Left lung (tissue), 4 donors: ENCODE measurements at regions not wholly inside any gene's neighbourhood (a gene's known extent, or its start where the extent isn't known, plus 50 kb on each side); places are given as distances from the start of the nearest gene placed in this dataset.

Source experiments
- ATAC-seq: fragments of 200-7000 bp; cut with Tn5 transposase; one replicate; pipeline ENCODE4 v1.9.1; 2020; ENCODE audit warnings: moderate library complexity
- DNase-seq, 4 donors: peaks; one replicate each; pipeline ENCODE4 v3.0.0-alpha.2; 2013 to 2020
- H3K27ac ChIP-seq, 2 donors: fragments of 200-600 bp; sonication (generic) in 1 of 2; one replicate each; pipeline versions ENCODE4 v1.5.0 to v1.8.0; 2020 to 2021
- H3K27me3 ChIP-seq, 2 donors: fragments of 200-600 bp; sonication (generic) in 1 of 2; one replicate each; pipeline versions ENCODE4 v1.5.0 to v1.8.0; 2020 to 2021
- H3K36me3 ChIP-seq, 2 donors: fragments of 200-600 bp; sonication (generic) in 1 of 2; one replicate each; pipeline versions ENCODE4 v1.5.0 to v1.8.0; 2020 to 2021
- H3K4me1 ChIP-seq, 2 donors: fragments of 200-600 bp; one replicate each; pipeline ENCODE4 v1.8.0; 2021
- H3K4me3 ChIP-seq, 2 donors: fragments of 200-600 bp; sonication (generic) in 1 of 2; one replicate each; pipeline versions ENCODE4 v1.5.0 to v1.8.0; 2020 to 2021; ENCODE audit warnings: mild to moderate bottlenecking in 1 of 2
- H3K9me3 ChIP-seq, 2 donors: fragments of 200-600 bp; sonication (generic) in 1 of 2; one replicate each; pipeline versions ENCODE4 v1.5.0 to v1.8.0; 2020 to 2021
- intact Hi-C, 2 donors: fragments of 100-400 bp; cut with DNase I; formaldehyde crosslinking; loops; one replicate each; pipeline versions ENCODE4 v1.11.2 to v1.14.2; 2022
- TF ChIP-seq, protein P1 (sequence below), 2 donors: fragments of 200-600 bp; sonication (generic) in 1 of 2; IDR thresholded peaks; one replicate each; pipeline versions ENCODE4 v1.5.0 to v1.8.0; 2021; ENCODE audit warnings: antibody characterized with exemption in 2 of 2
- donor health status: DM: no; HTN: yes; CAD: no.
- donor health status: DM: no; HTN: no; CAD: no.

DNA sequence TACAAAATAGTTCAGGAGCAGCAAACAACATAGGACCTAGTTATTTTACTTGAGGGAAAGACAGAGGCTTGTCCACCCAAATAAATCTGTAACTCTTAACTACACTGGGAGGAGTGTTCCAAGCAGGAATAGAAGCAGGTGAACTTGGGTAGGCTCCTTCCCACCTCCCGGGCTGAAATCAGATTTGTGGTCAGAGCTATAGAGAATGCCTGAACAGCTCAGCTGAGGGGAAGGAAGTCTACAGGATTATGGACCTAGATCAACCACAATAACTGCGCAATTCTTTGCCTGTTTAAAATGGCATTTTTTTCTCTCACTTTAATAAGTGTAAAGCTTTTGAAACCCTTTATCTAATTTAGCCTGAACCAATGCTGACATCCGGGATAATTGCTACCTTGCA is 73.5 kb upstream of the IRS2 start:
- DNase-seq = no peak
- Histone ChIP-seq H3K4me1 (peaks cover 0 to 5% of the 10 kb centered on the region in 2 donors), H3K9me3 (no peaks in the 10 kb centered on the region), H3K36me3 (no peaks in the 10 kb centered on the region), H3K27me3 (peaks cover 0 to 25% of the 10 kb centered on the region in 2 donors), H3K27ac (no peak overlapping the region), H3K4me3 (no peak overlapping the region)
- TF ChIP-seq, protein P1, sequence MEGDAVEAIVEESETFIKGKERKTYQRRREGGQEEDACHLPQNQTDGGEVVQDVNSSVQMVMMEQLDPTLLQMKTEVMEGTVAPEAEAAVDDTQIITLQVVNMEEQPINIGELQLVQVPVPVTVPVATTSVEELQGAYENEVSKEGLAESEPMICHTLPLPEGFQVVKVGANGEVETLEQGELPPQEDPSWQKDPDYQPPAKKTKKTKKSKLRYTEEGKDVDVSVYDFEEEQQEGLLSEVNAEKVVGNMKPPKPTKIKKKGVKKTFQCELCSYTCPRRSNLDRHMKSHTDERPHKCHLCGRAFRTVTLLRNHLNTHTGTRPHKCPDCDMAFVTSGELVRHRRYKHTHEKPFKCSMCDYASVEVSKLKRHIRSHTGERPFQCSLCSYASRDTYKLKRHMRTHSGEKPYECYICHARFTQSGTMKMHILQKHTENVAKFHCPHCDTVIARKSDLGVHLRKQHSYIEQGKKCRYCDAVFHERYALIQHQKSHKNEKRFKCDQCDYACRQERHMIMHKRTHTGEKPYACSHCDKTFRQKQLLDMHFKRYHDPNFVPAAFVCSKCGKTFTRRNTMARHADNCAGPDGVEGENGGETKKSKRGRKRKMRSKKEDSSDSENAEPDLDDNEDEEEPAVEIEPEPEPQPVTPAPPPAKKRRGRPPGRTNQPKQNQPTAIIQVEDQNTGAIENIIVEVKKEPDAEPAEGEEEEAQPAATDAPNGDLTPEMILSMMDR (IDR thresholded peaks at IDR 0.05) = no peak
- no peak for ATAC-seq
- intact Hi-C loops = no loop called here

DNA sequence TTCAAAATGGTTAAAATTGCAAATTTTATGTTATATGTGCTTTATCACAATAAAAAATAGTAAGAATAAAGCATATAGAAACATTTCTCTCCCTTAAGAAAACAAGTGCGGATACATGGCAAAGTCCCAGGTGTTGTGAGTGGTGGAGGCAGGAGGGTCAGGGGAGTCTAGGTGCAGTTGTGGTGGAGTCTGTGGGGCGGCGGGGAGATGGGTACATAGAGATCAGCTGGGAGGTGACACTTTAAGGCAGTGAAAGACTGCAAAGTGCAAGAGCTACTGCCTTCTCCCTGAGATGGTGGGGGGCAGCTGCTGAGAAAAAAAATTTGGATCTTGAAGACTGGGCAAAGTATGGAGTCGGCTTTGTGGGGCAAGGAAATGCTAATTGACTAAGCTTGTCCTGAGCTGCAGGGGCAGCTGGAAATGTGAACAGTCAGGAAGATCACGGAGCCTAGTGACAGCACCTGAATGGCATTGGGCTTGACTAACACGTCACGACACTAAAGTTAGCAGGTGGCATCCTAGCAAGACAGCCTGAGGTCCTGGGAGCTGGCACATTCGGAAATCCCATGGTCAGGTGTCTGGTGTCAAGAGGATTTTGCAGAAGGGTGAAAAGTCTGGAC is 72.9 kb upstream of the IRS2 start:
- Histone ChIP-seq H3K36me3 (no peaks in the 10 kb centered on the region), H3K4me1 (peaks cover 0 to 5% of the 10 kb centered on the region in 2 donors), H3K4me3 (no peak overlapping the region), H3K27me3 (peaks cover 0 to 29% of the 10 kb centered on the region in 2 donors), H3K9me3 (no peaks in the 10 kb centered on the region), H3K27ac (no peak overlapping the region)
- TF ChIP-seq, protein P1 (IDR thresholded peaks at IDR 0.05) = no peak
- no peak for ATAC-seq
- intact Hi-C loops = no loop called here
- DNase-seq = no peak

DNA sequence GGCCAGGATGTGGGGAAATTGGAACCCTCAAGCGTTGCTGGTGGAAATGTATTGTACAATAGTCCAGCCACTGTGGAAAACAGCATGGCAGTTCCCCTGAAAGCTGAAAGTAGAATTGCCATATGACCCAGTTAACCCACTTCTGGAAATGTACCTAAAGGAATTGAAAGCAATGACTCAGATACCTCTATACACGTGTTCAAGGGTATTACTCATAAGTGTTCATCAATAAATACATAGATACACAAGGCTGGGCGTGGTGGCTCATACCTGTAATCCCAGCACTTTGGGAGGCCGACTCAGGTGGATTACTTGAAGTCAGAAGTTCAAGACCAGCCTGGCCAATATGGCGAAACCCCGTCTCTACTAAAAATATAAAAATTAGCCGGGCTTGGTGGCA is 71.9 kb upstream of the IRS2 start:
- intact Hi-C loops = no loop called here
- Histone ChIP-seq H3K4me1 (peaks cover 0 to 5% of the 10 kb centered on the region in 2 donors), H3K9me3 (no peaks in the 10 kb centered on the region), H3K27ac (no peak overlapping the region), H3K36me3 (no peaks in the 10 kb centered on the region), H3K4me3 (no peak overlapping the region), H3K27me3 (peaks cover 0 to 29% of the 10 kb centered on the region in 2 donors)
- TF ChIP-seq, protein P1 (IDR thresholded peaks at IDR 0.05) = no peak
- DNase-seq (no peak), ATAC-seq (no peak)

DNA sequence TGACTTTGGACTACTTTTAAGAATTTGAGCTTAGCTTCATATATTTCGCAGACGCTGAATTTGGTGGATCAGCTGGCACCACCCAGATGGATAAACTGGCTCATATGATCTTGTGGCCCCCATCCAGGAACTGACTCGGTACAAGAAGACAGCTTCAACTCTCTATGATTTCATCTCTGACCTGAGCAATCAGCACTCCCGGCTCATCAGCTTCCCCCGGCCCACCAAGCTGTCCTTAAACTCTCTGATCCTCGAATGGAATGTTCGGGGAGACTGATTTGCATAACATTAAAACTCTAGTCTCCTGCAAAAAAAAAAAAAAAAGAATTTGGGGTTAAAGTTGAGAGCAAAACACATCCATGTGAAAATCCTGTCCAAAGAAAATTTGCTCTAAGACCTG is 71.4 kb upstream of the IRS2 start:
- ATAC-seq (no peak), DNase-seq (no peak)
- H3K27ac ChIP-seq = no peak overlapping the region
- peaks cover 0 to 29% of the 10 kb centered on the region in 2 donors for H3K27me3 ChIP-seq
- TF ChIP-seq, protein P1 (IDR thresholded peaks at IDR 0.05) = no peak
- intact Hi-C loops = no loop called here
- H3K36me3 ChIP-seq = no peaks in the 10 kb centered on the region
- peaks cover 0 to 5% of the 10 kb centered on the region in 2 donors for H3K4me1 ChIP-seq
- no peak overlapping the region for H3K4me3 ChIP-seq
- no peaks in the 10 kb centered on the region for H3K9me3 ChIP-seq

DNA sequence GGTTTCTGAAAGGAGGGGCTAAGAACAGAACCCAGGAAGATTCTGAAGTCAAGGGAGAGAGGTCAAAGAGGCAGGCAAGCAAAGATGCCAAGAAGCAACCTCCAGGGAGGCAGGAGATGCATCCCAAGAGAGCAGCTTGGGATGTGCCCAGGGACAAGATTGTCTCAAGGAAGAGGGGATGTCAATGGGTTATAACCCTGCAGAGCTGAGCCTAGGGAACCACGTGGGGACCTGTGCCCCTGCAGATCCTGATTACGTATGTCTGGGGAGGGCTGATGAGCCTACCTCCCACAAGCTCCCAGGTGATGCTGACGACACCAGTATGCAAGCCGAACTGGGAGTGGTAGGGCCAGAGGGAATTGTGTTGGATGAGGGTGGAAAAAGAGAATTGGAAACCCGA is 70.9 kb upstream of the IRS2 start:
- Histone ChIP-seq H3K27me3 (peaks cover 0 to 29% of the 10 kb centered on the region in 2 donors), H3K9me3 (no peaks in the 10 kb centered on the region), H3K4me1 (peaks cover 0 to 2% of the 10 kb centered on the region in 2 donors), H3K4me3 (no peak overlapping the region), H3K27ac (no peak overlapping the region), H3K36me3 (no peaks in the 10 kb centered on the region)
- TF ChIP-seq, protein P1 (IDR thresholded peaks at IDR 0.05) = no peak
- intact Hi-C loops = no loop called here
- DNase-seq = no peak
- no peak for ATAC-seq
